ENCODE measurements at regions not wholly inside any gene's neighbourhood (a gene's known extent, or its start where the extent isn't known, plus 50 kb on each side); places are given as distances from the start of the nearest gene placed in this dataset.

GRCh38 chr13:62875118-62875640 is 1459.5 kb upstream of the PCDH20 start:
- TF ChIP-seq GATA3 (IDR thresholded peaks at IDR 0.05; ENCODE audit: low read depth, low read length) (no peak), GATA2 (IDR thresholded peaks at IDR 0.05; ENCODE audit: low read depth, low read length) (no peak)
